ENCODE measurements at regions not wholly inside any gene's neighbourhood (a gene's known extent, or its start where the extent isn't known, plus 50 kb on each side); places are given as distances from the start of the nearest gene placed in this dataset.

- Histone ChIP-seq H3K27ac (replicated peaks) (no peak overlapping the region), H3K27me3 (ENCODE audit: insufficient read depth, poor library complexity, severe bottlenecking) (no peaks in the 10 kb centered on the region), H3K4me3 (replicated peaks; ENCODE audit: insufficient read depth, low read length) (no peak overlapping the region)
- TF ChIP-seq GABPA (IDR thresholded peaks at IDR 0.05; ENCODE audit: low read depth): no peak
- TF ChIP-seq CTCF (IDR thresholded peaks at IDR 0.05; ENCODE audit: insufficient read depth, low read length): no peak
- TF ChIP-seq SPI1 (IDR thresholded peaks at IDR 0.05; ENCODE audit: borderline replicate concordance, low read depth): no peak
- no peak for TF ChIP-seq REST (IDR thresholded peaks at IDR 0.05; ENCODE audit: insufficient replicate concordance, low read depth)
- TF ChIP-seq POLR2AphosphoS5 (IDR thresholded peaks at IDR 0.05; ENCODE audit: low read depth): no peak
- no peak for DNase-seq (ENCODE audit: low read depth in 1 of 2, low spot score in 1 of 2)
Observed at GRCh38 chr3:19595884-19596283, 338.1 kb downstream of the EFHB start.
